ENCODE measurements at regions not wholly inside any gene's neighbourhood (a gene's known extent, or its start where the extent isn't known, plus 50 kb on each side); places are given as distances from the start of the nearest gene placed in this dataset.
A peak's percentile ranks its signal among the peaks of the same experiment; 100 is the strongest.
"Not testable (repeated sequence)": the region's sequence is repeated elsewhere in the genome, so short reads cannot be mapped to it uniquely, and the experiment has no call there.

- not testable (repeated sequence) for DNase-seq (ENCODE audit: low spot score)
Observed at GRCh38 chr17:43345515-43345914, 53.3 kb upstream of the ARL4D start.

- DNase-seq (ENCODE audit: low spot score): no peak
Observed at GRCh38 chr17:43344685-43345084, 54.1 kb upstream of the ARL4D start.

GRCh38 chr17:43342589-43342890 is 56.3 kb upstream of the ARL4D start:
- no peak for DNase-seq (ENCODE audit: low spot score)

GRCh38 chr17:43341715-43342588 is 56.8 kb upstream of the ARL4D start:
- peak; percentile 45 for DNase-seq (ENCODE audit: low spot score)

- peak; percentile 77 for DNase-seq (ENCODE audit: low spot score)
Observed at GRCh38 chr17:43338886-43339516, 59.8 kb upstream of the ARL4D start.

- no peak for DNase-seq (ENCODE audit: low spot score)
Observed at GRCh38 chr17:43337684-43338428, 60.9 kb upstream of the ARL4D start.

GRCh38 chr17:43334738-43335402 is 63.9 kb upstream of the ARL4D start:
- no peak for DNase-seq (ENCODE audit: low spot score)

- DNase-seq (ENCODE audit: low spot score): no peak
Observed at GRCh38 chr17:43333433-43333943, 65.3 kb upstream of the ARL4D start.

GRCh38 chr17:43332230-43332629 is 66.6 kb upstream of the ARL4D start:
- DNase-seq (ENCODE audit: low spot score): no peak

- DNase-seq (ENCODE audit: low spot score): no peak
Observed at GRCh38 chr17:43330876-43331639, 67.7 kb upstream of the ARL4D start.

- DNase-seq (ENCODE audit: low spot score): no peak
Observed at GRCh38 chr17:43329183-43329582, 69.6 kb upstream of the ARL4D start.

GRCh38 chr17:43328650-43329049 is 70.1 kb upstream of the ARL4D start:
- no peak for DNase-seq (ENCODE audit: low spot score)

GRCh38 chr17:43327834-43328420 is 70.9 kb upstream of the ARL4D start:
- DNase-seq (ENCODE audit: low spot score): no peak

- DNase-seq (ENCODE audit: low spot score): no peak
Observed at GRCh38 chr17:43327421-43327820, 71.4 kb upstream of the ARL4D start.

GRCh38 chr17:43326490-43327275 is 72.1 kb upstream of the ARL4D start:
- DNase-seq (ENCODE audit: low spot score): no peak

GRCh38 chr17:43324205-43324893 is 74.4 kb upstream of the ARL4D start:
- DNase-seq (ENCODE audit: low spot score): no peak

GRCh38 chr17:43319293-43320124 is 79.3 kb upstream of the ARL4D start:
- no peak for DNase-seq (ENCODE audit: low spot score)

GRCh38 chr17:43316522-43317142 is 82.2 kb upstream of the ARL4D start:
- DNase-seq (ENCODE audit: low spot score): no peak
